ENCODE measurements at regions not wholly inside any gene's neighbourhood (a gene's known extent, or its start where the extent isn't known, plus 50 kb on each side); places are given as distances from the start of the nearest gene placed in this dataset.

GRCh38 chr6:22875845-22876244 lies 306.5 kb downstream of the HDGFL1 start:
- no peaks in the 10 kb centered on the region for H3K36me3 ChIP-seq (ENCODE audit: control insufficient read depth, low read length)
- TF ChIP-seq CTCF (IDR thresholded peaks at IDR 0.05; ENCODE audit: low read depth, low read length, poor library complexity, severe bottlenecking), result no peak
- TF ChIP-seq EZH2phosphoT487 (IDR thresholded peaks at IDR 0.05; ENCODE audit: borderline replicate concordance, low read length), result no peak
- no peaks in the 10 kb centered on the region for H3K9me2 ChIP-seq (replicated peaks; ENCODE audit: control insufficient read depth, low read length)
- H3K9me3 ChIP-seq (ENCODE audit: control insufficient read depth, insufficient read depth, low read length), result no peaks in the 10 kb centered on the region
- H3K27ac ChIP-seq (ENCODE audit: low read depth, low read length), result no peak overlapping the region
- H4K20me1 ChIP-seq (ENCODE audit: control insufficient read depth, insufficient read depth, low read depth, low read length), result no peaks in the 10 kb centered on the region
- no peaks in the 10 kb centered on the region for H3K79me2 ChIP-seq (ENCODE audit: control insufficient read depth, low read length)
- H3K27me3 ChIP-seq (ENCODE audit: control insufficient read depth, low read length), result no peaks in the 10 kb centered on the region
- no peak overlapping the region for H3K4me3 ChIP-seq (ENCODE audit: low read length)
- no peaks in the 10 kb centered on the region for H3K4me1 ChIP-seq (ENCODE audit: control insufficient read depth, low read length)
- H3K4me2 ChIP-seq (ENCODE audit: low read length), result no peak overlapping the region
- no peaks in the 10 kb centered on the region for H3F3A ChIP-seq (ENCODE audit: control insufficient read depth, insufficient read depth)

GRCh38 chr6:22878324-22878701 lies 308.9 kb downstream of the HDGFL1 start:
- no peak overlapping the region for H3K4me2 ChIP-seq (ENCODE audit: low read length)
- no peaks in the 10 kb centered on the region for H3F3A ChIP-seq (ENCODE audit: control insufficient read depth, insufficient read depth)
- H3K27ac ChIP-seq (ENCODE audit: low read depth, low read length), result no peak overlapping the region
- H3K4me1 ChIP-seq (ENCODE audit: control insufficient read depth, low read length), result no peaks in the 10 kb centered on the region
- TF ChIP-seq EZH2phosphoT487 (IDR thresholded peaks at IDR 0.05; ENCODE audit: borderline replicate concordance, low read length), result no peak
- no peak for TF ChIP-seq CTCF (IDR thresholded peaks at IDR 0.05; ENCODE audit: low read depth, low read length, poor library complexity, severe bottlenecking)
- H4K20me1 ChIP-seq (ENCODE audit: control insufficient read depth, insufficient read depth, low read depth, low read length), result no peaks in the 10 kb centered on the region
- H3K4me3 ChIP-seq (ENCODE audit: low read length), result no peak overlapping the region
- H3K79me2 ChIP-seq (ENCODE audit: control insufficient read depth, low read length), result no peaks in the 10 kb centered on the region
- H3K36me3 ChIP-seq (ENCODE audit: control insufficient read depth, low read length), result no peaks in the 10 kb centered on the region
- no peaks in the 10 kb centered on the region for H3K9me3 ChIP-seq (ENCODE audit: control insufficient read depth, insufficient read depth, low read length)
- no peaks in the 10 kb centered on the region for H3K27me3 ChIP-seq (ENCODE audit: control insufficient read depth, low read length)
- H3K9me2 ChIP-seq (replicated peaks; ENCODE audit: control insufficient read depth, low read length), result no peaks in the 10 kb centered on the region

- H3K27me3 ChIP-seq (ENCODE audit: control insufficient read depth, low read length), result no peaks in the 10 kb centered on the region
- H4K20me1 ChIP-seq (ENCODE audit: control insufficient read depth, insufficient read depth, low read depth, low read length), result no peaks in the 10 kb centered on the region
- H3K4me2 ChIP-seq (ENCODE audit: low read length), result no peak overlapping the region
- no peak for TF ChIP-seq EZH2phosphoT487 (IDR thresholded peaks at IDR 0.05; ENCODE audit: borderline replicate concordance, low read length)
- no peak for TF ChIP-seq CTCF (IDR thresholded peaks at IDR 0.05; ENCODE audit: low read depth, low read length, poor library complexity, severe bottlenecking)
- no peaks in the 10 kb centered on the region for H3K4me1 ChIP-seq (ENCODE audit: control insufficient read depth, low read length)
- H3K9me2 ChIP-seq (replicated peaks; ENCODE audit: control insufficient read depth, low read length), result no peaks in the 10 kb centered on the region
- no peaks in the 10 kb centered on the region for H3F3A ChIP-seq (ENCODE audit: control insufficient read depth, insufficient read depth)
- H3K79me2 ChIP-seq (ENCODE audit: control insufficient read depth, low read length), result no peaks in the 10 kb centered on the region
- no peak overlapping the region for H3K27ac ChIP-seq (ENCODE audit: low read depth, low read length)
- no peaks in the 10 kb centered on the region for H3K36me3 ChIP-seq (ENCODE audit: control insufficient read depth, low read length)
- H3K9me3 ChIP-seq (ENCODE audit: control insufficient read depth, insufficient read depth, low read length), result no peaks in the 10 kb centered on the region
- H3K4me3 ChIP-seq (ENCODE audit: low read length), result no peak overlapping the region
Observed at GRCh38 chr6:22878706-22879105, 309.3 kb downstream of the HDGFL1 start.

Data from DOHH2 (cell line).